OCI-LY3 (cell line): ENCODE measurements at regions not wholly inside any gene's neighbourhood (a gene's known extent, or its start where the extent isn't known, plus 50 kb on each side); places are given as distances from the start of the nearest gene placed in this dataset.

Source experiments
- CTCF ChIP-seq: fragments of 200-600, 300-600 bp; sonication (generic); IDR thresholded peaks from 2 replicates; pipeline ENCODE4 v1.5.1; 2014; ENCODE audit warnings: antibody characterized with exemption, low read length, low read depth
- EZH2phosphoT487 ChIP-seq: fragments of 200-600 bp; shearing (Covaris generic); IDR thresholded peaks from 2 replicates; pipeline ENCODE4 v1.6.1; 2018; ENCODE audit warnings: antibody characterized with exemption, mixed run types, low read depth

- TF ChIP-seq CTCF = no peak
- TF ChIP-seq EZH2phosphoT487 = no peak
Observed at GRCh38 chr17:72588961-72589360, 468.1 kb downstream of the SOX9 start.
